SHP77 (cell line): ENCODE measurements at regions not wholly inside any gene's neighbourhood (a gene's known extent, or its start where the extent isn't known, plus 50 kb on each side); places are given as distances from the start of the nearest gene placed in this dataset.

Experiments used
- DNase-seq, 2 experiments: peaks; one replicate each; lab custom pipeline; 2025; lab: John Stamatoyannopoulos, UW

GRCh38 chr2:78457269-78457668 lies 568.2 kb upstream of the REG3G start:
- no peak for DNase-seq

GRCh38 chr2:78465707-78466106 lies 559.8 kb upstream of the REG3G start:
- DNase-seq: no peak

GRCh38 chr2:78476619-78477229 lies 548.8 kb upstream of the REG3G start:
- DNase-seq: no peak

- DNase-seq: no peak
These were observed 538.9 kb upstream of the REG3G start for GRCh38 chr2:78486565-78486964.

- DNase-seq: no peak
These were observed 527.4 kb upstream of the REG3G start for GRCh38 chr2:78498125-78498524.

- DNase-seq: no peak
These were observed 519.2 kb upstream of the REG3G start for GRCh38 chr2:78506301-78506700.

GRCh38 chr2:78521938-78522337 lies 503.6 kb upstream of the REG3G start:
- no peak for DNase-seq

GRCh38 chr2:78532762-78533379 lies 492.6 kb upstream of the REG3G start:
- no peak for DNase-seq

GRCh38 chr2:78535395-78535794 lies 490.1 kb upstream of the REG3G start:
- no peak for DNase-seq

GRCh38 chr2:78538322-78538721 lies 487.2 kb upstream of the REG3G start:
- no peak for DNase-seq

GRCh38 chr2:78540255-78540654 lies 485.2 kb upstream of the REG3G start:
- no peak for DNase-seq

GRCh38 chr2:78541088-78541450 lies 484.4 kb upstream of the REG3G start:
- DNase-seq: no peak

- DNase-seq: peak; percentile 93 to 94
These were observed 483.8 kb upstream of the REG3G start for GRCh38 chr2:78541451-78542267.

GRCh38 chr2:78546843-78547242 lies 478.7 kb upstream of the REG3G start:
- no peak for DNase-seq

- DNase-seq: no peak
These were observed 475.7 kb upstream of the REG3G start for GRCh38 chr2:78549766-78550165.

- no peak for DNase-seq
These were observed 471.4 kb upstream of the REG3G start for GRCh38 chr2:78553866-78554647.

- no peak for DNase-seq
These were observed 463.6 kb upstream of the REG3G start for GRCh38 chr2:78561876-78562275.

- DNase-seq: no peak
These were observed 460.8 kb upstream of the REG3G start for GRCh38 chr2:78564666-78565065.

GRCh38 chr2:78568782-78569373 lies 456.6 kb upstream of the REG3G start:
- DNase-seq: no peak

- no peak for DNase-seq
These were observed 449.1 kb upstream of the REG3G start for GRCh38 chr2:78576409-78576808.

GRCh38 chr2:78585871-78586270 lies 439.6 kb upstream of the REG3G start:
- DNase-seq: no peak

GRCh38 chr2:78586316-78586715 lies 439.2 kb upstream of the REG3G start:
- no peak for DNase-seq
